ENCODE measurements at regions not wholly inside any gene's neighbourhood (a gene's known extent, or its start where the extent isn't known, plus 50 kb on each side); places are given as distances from the start of the nearest gene placed in this dataset.

DNA sequence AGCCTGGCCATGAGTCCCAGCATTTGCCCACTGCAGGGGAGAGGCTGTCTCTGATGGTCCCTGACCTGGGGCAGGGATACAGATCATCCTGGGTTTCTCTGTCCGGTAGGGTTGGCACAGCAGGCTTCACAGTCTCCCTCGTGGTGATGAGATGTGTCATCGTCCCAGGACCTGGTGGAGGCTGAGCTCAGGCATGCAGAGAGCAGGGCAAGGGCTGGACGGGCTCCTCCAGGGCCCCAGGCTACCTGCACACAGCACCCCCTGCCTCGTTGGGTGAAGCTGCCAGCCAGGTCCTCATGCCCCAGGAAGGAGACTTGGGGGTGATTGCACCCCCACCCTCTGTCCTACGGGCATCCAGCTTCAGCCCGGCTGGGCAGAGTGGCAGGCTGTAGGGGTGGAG, 155.8 kb upstream of the GSE1 start:
- DNase-seq (ENCODE audit: low read depth in 3 of 3): no peak

GRCh38 chr16:85458968-85459367, 154.2 kb upstream of the GSE1 start:
- no peak for DNase-seq (ENCODE audit: low read depth in 3 of 3)

GRCh38 chr16:85459529-85460251, 153.4 kb upstream of the GSE1 start:
- DNase-seq (ENCODE audit: low read depth in 3 of 3): no peak

GRCh38 chr16:85460252-85461021, 152.7 kb upstream of the GSE1 start:
- no peak for DNase-seq (ENCODE audit: low read depth in 3 of 3)

- no peak for DNase-seq (ENCODE audit: low read depth in 3 of 3)
Measured at GRCh38 chr16:85461022-85461813, 151.9 kb upstream of the GSE1 start.

- no peak for DNase-seq (ENCODE audit: low read depth in 3 of 3)
Measured at GRCh38 chr16:85461814-85462713, 151.1 kb upstream of the GSE1 start.

GRCh38 chr16:85462714-85463611, 150.2 kb upstream of the GSE1 start:
- DNase-seq (ENCODE audit: low read depth in 3 of 3): no peak

DNA sequence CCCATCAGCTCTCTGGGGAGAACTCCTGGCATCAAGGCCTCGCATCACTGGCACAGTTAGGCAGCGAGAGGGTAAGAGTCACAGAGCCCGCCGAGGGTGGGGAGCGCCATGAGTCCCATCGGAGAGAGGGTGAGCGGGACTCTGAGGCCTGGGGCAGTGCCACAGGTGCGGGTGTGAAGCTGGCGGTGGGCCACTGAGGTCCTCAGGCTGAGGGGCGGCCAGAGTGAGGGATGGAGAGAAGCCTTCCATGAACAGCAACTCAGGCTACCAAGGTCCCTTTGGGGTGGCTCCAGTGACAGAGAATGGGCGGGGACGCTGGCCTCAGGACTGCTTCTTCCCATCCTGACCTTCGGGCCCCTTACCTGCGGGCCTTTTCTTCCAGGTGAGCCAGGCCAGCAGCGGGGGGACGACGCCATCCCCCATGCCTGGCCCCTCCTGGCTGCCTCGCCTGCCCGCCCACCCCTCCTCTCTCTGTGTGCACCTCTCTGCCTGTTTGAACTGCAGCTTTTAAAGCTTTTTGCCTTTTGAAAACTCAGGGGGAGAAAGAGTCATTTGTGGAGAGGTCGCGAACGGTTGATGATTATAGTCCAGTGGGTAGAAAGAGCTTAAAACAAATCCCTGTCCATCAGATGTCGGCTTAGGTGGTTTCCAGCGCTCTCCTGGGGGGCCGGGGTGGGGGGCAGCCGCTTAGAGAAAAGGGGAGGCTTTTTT, 149.3 kb upstream of the GSE1 start:
- DNase-seq (ENCODE audit: low read depth in 3 of 3): no peak

DNA sequence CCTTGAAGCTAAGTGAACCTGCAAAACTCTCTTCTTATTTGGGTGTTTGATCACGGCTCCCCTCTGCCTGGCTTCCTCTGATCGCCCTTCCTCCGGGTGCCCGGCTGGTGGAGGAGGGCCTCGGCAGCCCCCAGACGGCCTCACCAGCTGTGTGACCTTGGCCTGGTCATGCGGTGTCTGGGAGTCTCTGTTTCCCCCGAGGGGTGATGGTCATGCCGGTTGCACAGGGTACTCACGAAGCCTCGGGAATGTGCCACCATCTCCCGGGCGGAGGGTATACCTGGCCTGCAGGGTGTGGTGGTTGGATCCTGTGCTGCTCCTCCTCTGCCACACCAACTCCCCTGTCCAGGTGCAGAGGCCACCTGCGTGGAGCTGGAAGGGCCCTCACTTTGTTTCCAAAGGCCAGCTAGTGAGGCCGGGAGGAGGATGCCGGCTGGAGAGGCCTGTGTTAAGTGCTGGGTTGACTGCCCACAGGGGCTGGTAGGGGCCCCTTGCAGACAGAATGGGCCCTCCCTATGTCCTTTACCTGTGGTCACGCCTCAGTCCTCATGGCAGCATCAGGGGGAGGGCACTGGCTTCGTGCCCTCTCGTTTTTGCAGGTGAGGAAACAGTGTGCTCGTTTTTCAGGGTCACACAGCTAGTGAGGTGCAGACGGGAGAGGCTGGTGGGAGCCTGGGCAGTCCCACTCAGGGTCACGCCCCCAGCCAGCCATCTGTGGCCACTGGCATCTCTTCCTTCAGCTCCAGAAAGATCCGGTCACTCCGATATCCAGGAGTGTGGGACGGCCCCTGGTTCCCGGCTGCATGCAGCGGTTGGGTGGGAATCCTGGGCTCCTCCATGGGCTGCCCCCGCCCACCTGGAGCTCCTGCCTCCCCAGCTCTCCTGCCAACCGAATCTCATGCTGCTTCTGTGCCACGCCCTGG, 148.5 kb upstream of the GSE1 start:
- no peak for DNase-seq (ENCODE audit: low read depth in 3 of 3)

DNA sequence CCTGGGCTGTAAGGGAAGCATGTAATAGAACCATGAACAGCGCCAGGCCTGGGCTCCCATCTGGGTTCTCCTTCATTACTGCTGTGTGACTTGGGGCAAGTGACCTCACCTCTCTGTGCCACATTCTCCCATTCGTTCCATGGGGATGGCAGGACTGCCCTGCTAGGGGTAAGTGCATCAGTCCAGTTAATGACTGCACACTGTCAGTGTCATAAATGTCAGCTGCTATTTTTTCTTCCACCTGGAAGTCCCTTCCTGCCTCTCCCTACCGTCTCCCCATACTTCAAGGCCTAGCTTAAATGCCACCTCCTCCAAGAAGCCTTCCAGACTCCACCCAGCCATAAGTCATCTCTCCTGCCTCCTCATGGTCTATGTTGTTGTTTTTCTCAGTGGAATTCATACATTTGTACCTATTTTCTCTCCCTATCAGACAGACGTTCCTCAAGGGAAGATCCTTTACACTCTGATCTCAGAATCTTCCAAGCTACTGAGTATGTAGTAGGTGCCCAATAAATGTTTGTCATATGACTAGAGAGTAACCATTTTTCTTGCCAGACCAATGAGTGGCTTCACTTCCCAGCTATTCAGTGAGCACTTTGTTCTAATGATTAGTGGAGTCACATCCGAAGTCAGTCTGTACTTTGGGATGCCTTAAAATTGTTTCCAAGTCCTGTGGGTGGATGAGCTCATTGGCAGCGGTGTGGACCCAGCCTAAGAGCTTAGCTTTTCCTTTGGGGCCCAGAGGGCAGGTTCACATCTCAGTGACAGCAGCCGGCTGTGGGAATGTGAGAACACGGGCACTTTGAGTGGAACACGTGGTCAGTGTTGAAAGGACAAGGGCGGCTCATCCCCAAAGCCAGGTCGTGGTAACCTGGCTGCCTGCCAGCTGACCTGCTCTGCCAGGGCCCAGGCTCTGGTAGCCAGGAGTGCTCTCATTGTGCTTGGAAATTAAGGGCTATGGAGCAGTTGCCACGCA, 147.5 kb upstream of the GSE1 start:
- no peak for DNase-seq (ENCODE audit: low read depth in 3 of 3)

GRCh38 chr16:85466304-85466700, 146.8 kb upstream of the GSE1 start:
- DNase-seq (ENCODE audit: low read depth in 3 of 3): no peak

DNA sequence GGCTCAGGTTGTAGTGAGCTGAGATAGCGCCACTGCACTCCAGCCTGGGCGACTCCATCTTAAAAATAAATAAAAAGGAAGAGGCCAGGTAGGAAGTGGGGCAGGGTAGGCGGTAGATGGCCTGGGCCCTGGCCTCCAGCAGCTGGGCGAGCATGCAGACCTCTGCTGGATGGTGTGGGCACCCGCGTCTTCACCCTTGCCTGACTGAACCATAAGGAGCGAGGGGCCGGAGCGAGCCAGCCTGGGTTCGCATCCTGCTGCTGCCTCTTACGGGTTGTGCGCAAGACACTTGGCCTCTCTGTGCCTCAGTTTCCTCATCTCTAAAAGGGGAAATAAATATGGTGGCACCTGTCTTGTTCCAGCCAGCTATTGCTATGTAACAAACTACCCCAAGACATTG, 146.1 kb upstream of the GSE1 start:
- no peak for DNase-seq (ENCODE audit: low read depth in 3 of 3)

- DNase-seq (ENCODE audit: low read depth in 3 of 3): no peak
Measured at GRCh38 chr16:85469929-85470590, 143.1 kb upstream of the GSE1 start.

DNA sequence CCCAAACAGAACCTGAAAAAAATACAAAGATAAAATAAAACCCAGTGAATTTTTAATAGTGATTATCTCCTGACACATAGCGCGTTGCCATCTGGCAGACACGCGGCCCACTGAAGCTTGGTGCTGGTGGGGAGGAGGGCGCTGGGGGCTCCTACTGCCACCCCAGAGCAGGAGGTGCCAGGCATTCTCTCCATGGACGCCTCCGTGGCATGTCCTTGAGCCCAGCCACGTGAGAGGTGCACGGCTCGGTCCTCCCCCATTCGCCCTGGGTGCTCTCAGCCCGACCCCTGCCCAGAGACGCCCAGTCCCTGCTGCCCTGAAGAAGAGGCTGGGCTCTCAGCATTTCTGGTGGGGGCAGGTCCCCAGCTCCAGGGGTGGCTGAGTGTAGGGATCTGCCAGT, 142.2 kb upstream of the GSE1 start:
- no peak for DNase-seq (ENCODE audit: low read depth in 3 of 3)

DNA sequence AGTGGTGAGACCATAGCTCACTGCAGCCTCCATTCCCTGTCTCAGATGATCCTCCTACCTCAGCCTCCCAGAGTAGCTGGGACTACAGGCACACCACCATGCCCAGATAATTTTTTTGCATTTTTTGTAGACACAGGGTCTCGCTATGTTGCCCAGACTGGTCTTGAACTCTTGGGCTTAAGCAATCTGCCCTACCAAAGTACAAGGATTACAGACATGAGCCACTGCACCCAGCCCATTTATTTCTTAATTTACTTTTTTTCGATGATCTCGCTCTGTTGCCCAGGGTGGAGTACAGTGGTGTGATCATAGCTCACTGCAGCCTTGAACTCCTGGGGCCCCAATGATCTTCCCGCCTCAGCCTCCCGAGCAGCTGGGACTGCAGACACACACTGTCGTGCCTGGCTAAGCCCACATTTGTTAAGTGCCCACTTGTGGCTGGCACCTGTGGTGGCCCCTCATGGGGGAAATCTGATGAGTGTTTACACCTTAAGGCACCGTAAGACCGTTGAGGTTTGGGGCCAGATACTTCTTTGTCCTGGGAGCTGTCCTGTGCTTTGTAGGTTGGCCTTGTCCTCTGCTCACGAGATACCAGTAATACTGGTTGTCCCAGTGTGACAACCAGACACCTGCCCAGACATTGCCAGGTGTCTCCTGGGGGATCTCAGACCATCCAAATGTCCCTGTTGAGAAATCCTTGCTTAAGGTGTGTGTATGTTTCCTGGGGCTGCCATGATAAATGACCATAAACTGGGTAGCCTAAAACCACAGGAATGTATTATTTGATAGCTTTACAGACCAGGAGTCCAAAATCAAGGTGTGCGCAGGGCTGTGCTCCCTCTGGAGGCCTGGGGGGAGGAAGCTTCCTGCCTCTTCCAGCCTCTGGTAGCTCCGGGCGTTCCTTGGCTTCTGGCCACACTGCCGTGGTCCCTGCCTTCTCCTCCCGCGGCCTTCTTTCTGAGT, 141.4 kb upstream of the GSE1 start:
- DNase-seq (ENCODE audit: low read depth in 3 of 3): no peak

GRCh38 chr16:85472514-85472913, 140.6 kb upstream of the GSE1 start:
- DNase-seq (ENCODE audit: low read depth in 3 of 3): no peak

All from stimulated activated CD4-positive, alpha-beta T cell treated with anti-CD3 and anti-CD28 coated beads, TNF-alpha, amount 100 ng/mL, for 48 hours (primary cell).